ENCODE measurements at regions not wholly inside any gene's neighbourhood (a gene's known extent, or its start where the extent isn't known, plus 50 kb on each side); places are given as distances from the start of the nearest gene placed in this dataset.
A peak's percentile ranks its signal among the peaks of the same experiment; 100 is the strongest.

DNA sequence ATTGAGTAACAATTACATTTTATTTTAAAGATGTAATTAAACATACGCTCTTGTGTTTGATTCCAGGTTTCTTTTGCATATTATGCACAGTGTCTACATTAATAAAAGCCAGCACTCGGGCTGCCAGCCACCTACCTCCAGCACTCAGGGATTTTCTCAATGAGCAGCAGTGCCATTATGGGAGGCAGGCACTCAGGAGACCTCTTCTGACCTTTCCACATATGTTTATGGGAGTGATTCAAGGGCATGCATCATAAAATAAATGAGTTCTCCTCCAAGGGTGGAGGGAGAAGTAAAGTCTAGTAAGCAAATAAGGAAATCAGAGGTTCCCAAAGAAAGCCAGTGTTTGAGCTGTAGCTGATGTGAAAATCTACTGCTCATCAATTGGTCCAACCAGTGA, 119.8 kb upstream of the IRX2 start:
- CTCF ChIA-PET (ENCODE audit: partially characterized antibody) = no interaction called here
- no peak overlapping the region for H2BK5ac ChIP-seq (ENCODE audit: low read depth, low read length)
- DNase-seq (ENCODE audit: low read depth in 1 of 2, low spot score in 2 of 2) (no peak), FAIRE-seq (no peak)
- 92% methylated on average over 2 of the region's 2 CpGs; no CpG with 5 or more reads in 1 of the 2 experiments for WGBS, 2 experiments (ENCODE audit: extremely low coverage in 1 of 2, insufficient coverage in 1 of 2, insufficient read length in 1 of 2, insufficient replicate concordance in 2 of 2, low coverage in 1 of 2, low lambda C conversion rate in 2 of 2, missing lambda C conversion rate in 1 of 2)
- no peak overlapping the region for H3K18ac ChIP-seq (ENCODE audit: extremely low read depth, low read length)
- no peak overlapping the region for H3K4ac ChIP-seq (replicated peaks; ENCODE audit: insufficient read length, low read depth, low read length)
- H3K23me2 ChIP-seq (ENCODE audit: low read depth, low read length) = no peaks in the 10 kb centered on the region
- no peaks in the 10 kb centered on the region for H3K79me1 ChIP-seq (ENCODE audit: low read depth, low read length)
- no peaks in the 10 kb centered on the region for H4K20me1 ChIP-seq (replicated peaks in 1 of 2; ENCODE audit: control insufficient read depth in 1 of 2, insufficient read depth in 2 of 2, low read length in 2 of 2)
- H2BK20ac ChIP-seq (ENCODE audit: low read length) = no peak overlapping the region
- H4K8ac ChIP-seq (ENCODE audit: extremely low read depth, insufficient read depth, low read length) = no peak overlapping the region
- no peaks in the 10 kb centered on the region for H3K4me1 ChIP-seq (replicated peaks in 1 of 4; ENCODE audit: control insufficient read depth in 3 of 4, insufficient read depth in 4 of 4, low read length in 3 of 4)
- no peaks in the 10 kb centered on the region for H3K27me3 ChIP-seq (replicated peaks in 1 of 4; ENCODE audit: control insufficient read depth in 3 of 4, extremely low read depth in 1 of 4, insufficient read depth in 3 of 4, low read length in 3 of 4)
- no peak overlapping the region for H2BK15ac ChIP-seq (ENCODE audit: low read length)
- no peak overlapping the region for H3K4me2 ChIP-seq (ENCODE audit: insufficient read depth in 1 of 2, low read depth in 2 of 2, low read length in 2 of 2)
- no peak overlapping the region for H3K23ac ChIP-seq (ENCODE audit: insufficient read length)
- H3K27ac ChIP-seq (ENCODE audit: low read depth, low read length) = no peak overlapping the region
- no peaks in the 10 kb centered on the region for H3K79me2 ChIP-seq (ENCODE audit: control insufficient read depth in 1 of 2, insufficient read depth in 2 of 2, low read length in 2 of 2)
- H2AFZ ChIP-seq (ENCODE audit: low read length) = peak overlapping the region; percentile 20; the same call in 1 of the 2 replicates
- POLR2A ChIA-PET (ENCODE audit: partially characterized antibody) = no interaction called here
- H4K5ac ChIP-seq (ENCODE audit: insufficient read length, low read depth, low read length) = no peak overlapping the region
- H2BK120ac ChIP-seq (replicated peaks; ENCODE audit: low read depth, low read length) = no peak overlapping the region
- no peak overlapping the region for H3K56ac ChIP-seq (replicated peaks; ENCODE audit: insufficient read length, low read depth, low read length)
- no peak overlapping the region for H2AK5ac ChIP-seq (ENCODE audit: low read depth, low read length)
- H3K9me3 ChIP-seq (ENCODE audit: insufficient read depth in 2 of 2, low read depth in 1 of 2, low read length in 1 of 2) = no peaks in the 10 kb centered on the region
- no peak overlapping the region for H4K91ac ChIP-seq (replicated peaks; ENCODE audit: insufficient read length, low read length)
- H3K14ac ChIP-seq (ENCODE audit: insufficient read length) = no peak overlapping the region
- H3K9ac ChIP-seq (replicated peaks in 1 of 4; ENCODE audit: extremely low read depth in 1 of 4, low read depth in 3 of 4, low read length in 3 of 4) = no peak overlapping the region
- no peaks in the 10 kb centered on the region for H3K36me3 ChIP-seq (ENCODE audit: control insufficient read depth in 2 of 4, insufficient read depth in 4 of 4, low read length in 3 of 4)
- no peak overlapping the region for H2BK12ac ChIP-seq (ENCODE audit: low read depth, low read length)
- no peak overlapping the region for H3K4me3 ChIP-seq (ENCODE audit: extremely low read depth in 1 of 4, insufficient read depth in 2 of 4, low read depth in 3 of 4, low read length in 4 of 4)
- TF ChIP-seq BACH1 (IDR thresholded peaks at IDR 0.05; ENCODE audit: low read length) (no peak), POLR2AphosphoS5 (IDR thresholded peaks at IDR 0.05; ENCODE audit: low read depth, low read length) (no peak), NRF1 (IDR thresholded peaks at IDR 0.05; ENCODE audit: low read depth, low read length) (no peak), TAF1 (IDR thresholded peaks at IDR 0.05; ENCODE audit: low read depth, low read length) (no peak), YY1 (IDR thresholded peaks at IDR 0.05; ENCODE audit: low read depth, low read length) (no peak)
